Testis (tissue), 2 donors: ENCODE measurements at regions not wholly inside any gene's neighbourhood (a gene's known extent, or its start where the extent isn't known, plus 50 kb on each side); places are given as distances from the start of the nearest gene placed in this dataset.

Experiments used
- POLR2A ChIP-seq: fragments of 450-650 bp; IDR thresholded peaks from one replicate; pipeline ENCODE4 v1.6.1; 2017; ENCODE audit warnings: antibody characterized with exemption, mild to moderate bottlenecking, moderate library complexity
- TF ChIP-seq, protein P1 (sequence below), 3 experiments: fragments of 450-650 bp in 2 of 3; fragments of 200-600 bp in 1 of 3; sonication (generic) in 1 of 3; IDR thresholded peaks; one replicate each; pipeline ENCODE4 v1.5.1; 2016 to 2019; ENCODE audit warnings: antibody characterized with exemption in 3 of 3, mild to moderate bottlenecking in 2 of 3, moderate library complexity in 1 of 3

DNA sequence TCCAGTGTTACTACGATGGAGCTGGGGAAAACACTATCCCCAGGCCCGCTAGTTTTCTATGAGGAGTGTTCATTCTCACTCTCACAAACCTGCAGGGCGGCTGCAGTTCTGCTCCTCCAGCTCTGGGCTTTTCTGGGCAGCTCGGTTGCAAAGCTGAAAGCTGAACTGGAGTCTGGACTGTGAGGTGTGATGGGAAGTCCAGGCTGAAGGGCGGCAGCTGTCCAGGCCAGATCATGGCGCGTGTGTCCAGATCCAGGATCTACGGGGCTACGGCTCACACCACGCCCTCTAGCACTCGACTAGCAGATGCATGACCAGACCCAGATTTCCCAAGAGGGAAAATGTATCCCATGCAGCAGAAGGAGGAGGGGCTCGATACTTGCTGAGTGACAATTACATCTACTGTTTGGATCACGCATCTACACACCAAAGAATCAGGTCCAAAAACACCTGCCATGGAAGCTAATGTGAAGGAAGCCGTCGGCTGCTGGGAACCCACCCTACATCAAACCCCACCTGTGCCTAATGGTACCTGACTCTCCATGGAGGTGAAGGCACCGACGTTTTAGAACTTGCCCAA is 555.0 kb downstream of the BRD1 start:
- TF ChIP-seq, protein P1, sequence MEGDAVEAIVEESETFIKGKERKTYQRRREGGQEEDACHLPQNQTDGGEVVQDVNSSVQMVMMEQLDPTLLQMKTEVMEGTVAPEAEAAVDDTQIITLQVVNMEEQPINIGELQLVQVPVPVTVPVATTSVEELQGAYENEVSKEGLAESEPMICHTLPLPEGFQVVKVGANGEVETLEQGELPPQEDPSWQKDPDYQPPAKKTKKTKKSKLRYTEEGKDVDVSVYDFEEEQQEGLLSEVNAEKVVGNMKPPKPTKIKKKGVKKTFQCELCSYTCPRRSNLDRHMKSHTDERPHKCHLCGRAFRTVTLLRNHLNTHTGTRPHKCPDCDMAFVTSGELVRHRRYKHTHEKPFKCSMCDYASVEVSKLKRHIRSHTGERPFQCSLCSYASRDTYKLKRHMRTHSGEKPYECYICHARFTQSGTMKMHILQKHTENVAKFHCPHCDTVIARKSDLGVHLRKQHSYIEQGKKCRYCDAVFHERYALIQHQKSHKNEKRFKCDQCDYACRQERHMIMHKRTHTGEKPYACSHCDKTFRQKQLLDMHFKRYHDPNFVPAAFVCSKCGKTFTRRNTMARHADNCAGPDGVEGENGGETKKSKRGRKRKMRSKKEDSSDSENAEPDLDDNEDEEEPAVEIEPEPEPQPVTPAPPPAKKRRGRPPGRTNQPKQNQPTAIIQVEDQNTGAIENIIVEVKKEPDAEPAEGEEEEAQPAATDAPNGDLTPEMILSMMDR (IDR thresholded peaks at IDR 0.05), result no peak
- no peak for TF ChIP-seq POLR2A
